HepG2 (cell line): ENCODE measurements at regions not wholly inside any gene's neighbourhood (a gene's known extent, or its start where the extent isn't known, plus 50 kb on each side); places are given as distances from the start of the nearest gene placed in this dataset.

Experiments
- ARNT2 ChIP-seq: sonication (generic); formaldehyde crosslinking; IDR thresholded peaks from 2 replicates; pipeline ENCODE4 v1.8.0; 2022; ENCODE audit warnings: mild to moderate bottlenecking, low read depth, missing genetic modification reagents, moderate library complexity
- BCL6 ChIP-seq: IDR thresholded peaks from 2 replicates; pipeline ENCODE4 v1.6.1; 2016; ENCODE audit warnings: missing genetic modification reagents, missing compliant biosample characterization
- CEBPB ChIP-seq: IDR thresholded peaks from 2 replicates; pipeline ENCODE4 v1.6.1; 2011; ENCODE audit warnings: low read depth, low read length, improper control_type of control experiment, borderline replicate concordance
- CEBPG ChIP-seq: IDR thresholded peaks from 2 replicates; pipeline ENCODE4 v1.6.1; 2016
- CENPX ChIP-seq: sonication (generic); formaldehyde crosslinking; IDR thresholded peaks from 2 replicates; pipeline ENCODE4 v1.9.0; 2021; ENCODE audit warnings: mild to moderate bottlenecking, missing genetic modification reagents, moderate library complexity
- HOXA7 ChIP-seq: sonication (generic); formaldehyde crosslinking; IDR thresholded peaks from 2 replicates; pipeline ENCODE4 v1.8.1; 2022; ENCODE audit warnings: mild to moderate bottlenecking, missing genetic modification reagents, moderate library complexity
- HOXA9 ChIP-seq: sonication (generic); formaldehyde crosslinking; IDR thresholded peaks from 2 replicates; pipeline ENCODE4 v1.8.1; 2022; ENCODE audit warnings: missing genetic modification reagents, mild to moderate bottlenecking, moderate library complexity, borderline replicate concordance
- SALL1 ChIP-seq: sonication (generic); formaldehyde crosslinking; IDR thresholded peaks from 2 replicates; pipeline ENCODE4 v1.8.0; 2022; ENCODE audit warnings: mild to moderate bottlenecking, missing genetic modification reagents
- SMARCC2 ChIP-seq: fragments of 450-650 bp; IDR thresholded peaks from 2 replicates; pipeline ENCODE4 v1.6.1; 2017; ENCODE audit warnings: antibody characterized with exemption, mild to moderate bottlenecking
- ZKSCAN5 ChIP-seq: sonication (generic); formaldehyde crosslinking; IDR thresholded peaks from 2 replicates; pipeline ENCODE4 v1.5.1; 2020; ENCODE audit warnings: mild to moderate bottlenecking, missing genetic modification reagents
- ZNF10 ChIP-seq: sonication (generic); formaldehyde crosslinking; IDR thresholded peaks from 2 replicates; pipeline ENCODE4 v1.4.0; 2020; ENCODE audit warnings: mild to moderate bottlenecking, low read depth, missing genetic modification reagents, borderline replicate concordance
- ZNF20 ChIP-seq: sonication (generic); formaldehyde crosslinking; IDR thresholded peaks from 2 replicates; pipeline ENCODE4 v1.4.0; 2020; ENCODE audit warnings: mild to moderate bottlenecking, moderate library complexity, missing genetic modification reagents
- ZNF563 ChIP-seq: sonication (generic); formaldehyde crosslinking; IDR thresholded peaks from 2 replicates; pipeline ENCODE4 v1.8.0; 2022; ENCODE audit warnings: mild to moderate bottlenecking, moderate library complexity, missing genetic modification reagents
- TF ChIP-seq, protein P1 (sequence below): sonication (generic); formaldehyde crosslinking; IDR thresholded peaks from 2 replicates; pipeline ENCODE4 v1.4.0; 2020; ENCODE audit warnings: mild to moderate bottlenecking, low read depth, missing genetic modification reagents
- TF ChIP-seq, protein P2 (sequence below), 2 experiments: IDR thresholded peaks; 2 replicates each; pipeline ENCODE4 v1.6.1; 2011 to 2012; ENCODE audit warnings: low read length in 2 of 2, borderline replicate concordance in 1 of 2, low read depth in 1 of 2, mild to moderate bottlenecking in 1 of 2, moderate library complexity in 1 of 2
- TF ChIP-seq, protein P3 (sequence below): sonication (generic); formaldehyde crosslinking; IDR thresholded peaks from 2 replicates; pipeline ENCODE4 v1.4.0; 2020; ENCODE audit warnings: missing genetic modification reagents
- TF ChIP-seq, protein P4 (sequence below): IDR thresholded peaks from 2 replicates; pipeline ENCODE4 v1.6.1; 2016; ENCODE audit warnings: low read depth, borderline replicate concordance

DNA sequence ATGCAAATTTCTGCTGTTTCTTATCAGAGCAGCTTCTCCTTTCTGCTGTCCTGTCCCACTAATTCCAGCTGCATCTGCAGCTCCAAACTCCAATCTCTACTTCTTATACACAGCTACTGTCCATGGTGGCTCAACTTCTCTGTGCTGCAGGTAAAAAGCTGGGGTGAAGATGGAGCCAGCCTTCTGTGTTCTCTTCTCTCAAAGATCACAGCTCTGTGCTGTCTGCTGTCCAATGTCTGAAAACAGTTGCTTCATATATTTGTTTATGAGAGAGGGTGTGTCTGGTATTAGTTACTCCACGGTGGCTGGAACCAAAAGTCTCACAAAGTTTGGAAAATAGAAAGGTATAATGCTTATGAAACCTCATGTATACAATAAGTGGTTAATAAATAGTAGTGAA, 445.8 kb upstream of the TBX3 start (continued):
- TF ChIP-seq, protein P1, sequence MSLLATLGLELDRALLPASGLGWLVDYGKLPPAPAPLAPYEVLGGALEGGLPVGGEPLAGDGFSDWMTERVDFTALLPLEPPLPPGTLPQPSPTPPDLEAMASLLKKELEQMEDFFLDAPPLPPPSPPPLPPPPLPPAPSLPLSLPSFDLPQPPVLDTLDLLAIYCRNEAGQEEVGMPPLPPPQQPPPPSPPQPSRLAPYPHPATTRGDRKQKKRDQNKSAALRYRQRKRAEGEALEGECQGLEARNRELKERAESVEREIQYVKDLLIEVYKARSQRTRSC = no peak
- TF ChIP-seq BCL6 (CRISPR knock-in tag) (no peak), ZNF10 (CRISPR knock-in tag) (no peak), SALL1 (CRISPR knock-in tag) (0 out of 2 replicates have a peak, but pooled peaks have one; percentile 20), ZNF563 (CRISPR knock-in tag) (no peak), CEBPG (CRISPR knock-in tag) (peak; percentile 50; the same call in 1 of the 2 replicates), HOXA7 (CRISPR knock-in tag) (no peak), CEBPB (peak; percentile 83), ZKSCAN5 (CRISPR knock-in tag) (no peak), ZNF20 (CRISPR knock-in tag) (no peak), CENPX (CRISPR knock-in tag) (no peak), ARNT2 (CRISPR knock-in tag) (no peak), HOXA9 (CRISPR knock-in tag) (no peak), SMARCC2 (no peak)
- TF ChIP-seq, protein P2, sequence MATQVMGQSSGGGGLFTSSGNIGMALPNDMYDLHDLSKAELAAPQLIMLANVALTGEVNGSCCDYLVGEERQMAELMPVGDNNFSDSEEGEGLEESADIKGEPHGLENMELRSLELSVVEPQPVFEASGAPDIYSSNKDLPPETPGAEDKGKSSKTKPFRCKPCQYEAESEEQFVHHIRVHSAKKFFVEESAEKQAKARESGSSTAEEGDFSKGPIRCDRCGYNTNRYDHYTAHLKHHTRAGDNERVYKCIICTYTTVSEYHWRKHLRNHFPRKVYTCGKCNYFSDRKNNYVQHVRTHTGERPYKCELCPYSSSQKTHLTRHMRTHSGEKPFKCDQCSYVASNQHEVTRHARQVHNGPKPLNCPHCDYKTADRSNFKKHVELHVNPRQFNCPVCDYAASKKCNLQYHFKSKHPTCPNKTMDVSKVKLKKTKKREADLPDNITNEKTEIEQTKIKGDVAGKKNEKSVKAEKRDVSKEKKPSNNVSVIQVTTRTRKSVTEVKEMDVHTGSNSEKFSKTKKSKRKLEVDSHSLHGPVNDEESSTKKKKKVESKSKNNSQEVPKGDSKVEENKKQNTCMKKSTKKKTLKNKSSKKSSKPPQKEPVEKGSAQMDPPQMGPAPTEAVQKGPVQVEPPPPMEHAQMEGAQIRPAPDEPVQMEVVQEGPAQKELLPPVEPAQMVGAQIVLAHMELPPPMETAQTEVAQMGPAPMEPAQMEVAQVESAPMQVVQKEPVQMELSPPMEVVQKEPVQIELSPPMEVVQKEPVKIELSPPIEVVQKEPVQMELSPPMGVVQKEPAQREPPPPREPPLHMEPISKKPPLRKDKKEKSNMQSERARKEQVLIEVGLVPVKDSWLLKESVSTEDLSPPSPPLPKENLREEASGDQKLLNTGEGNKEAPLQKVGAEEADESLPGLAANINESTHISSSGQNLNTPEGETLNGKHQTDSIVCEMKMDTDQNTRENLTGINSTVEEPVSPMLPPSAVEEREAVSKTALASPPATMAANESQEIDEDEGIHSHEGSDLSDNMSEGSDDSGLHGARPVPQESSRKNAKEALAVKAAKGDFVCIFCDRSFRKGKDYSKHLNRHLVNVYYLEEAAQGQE (IDR thresholded peaks at IDR 0.05; ENCODE audit: borderline replicate concordance in 1 of 2, low read depth in 1 of 2, low read length in 2 of 2) = peak in 1 of 2 experiments; percentile 89; a peak in 3 of 4 replicates
- TF ChIP-seq, protein P3, sequence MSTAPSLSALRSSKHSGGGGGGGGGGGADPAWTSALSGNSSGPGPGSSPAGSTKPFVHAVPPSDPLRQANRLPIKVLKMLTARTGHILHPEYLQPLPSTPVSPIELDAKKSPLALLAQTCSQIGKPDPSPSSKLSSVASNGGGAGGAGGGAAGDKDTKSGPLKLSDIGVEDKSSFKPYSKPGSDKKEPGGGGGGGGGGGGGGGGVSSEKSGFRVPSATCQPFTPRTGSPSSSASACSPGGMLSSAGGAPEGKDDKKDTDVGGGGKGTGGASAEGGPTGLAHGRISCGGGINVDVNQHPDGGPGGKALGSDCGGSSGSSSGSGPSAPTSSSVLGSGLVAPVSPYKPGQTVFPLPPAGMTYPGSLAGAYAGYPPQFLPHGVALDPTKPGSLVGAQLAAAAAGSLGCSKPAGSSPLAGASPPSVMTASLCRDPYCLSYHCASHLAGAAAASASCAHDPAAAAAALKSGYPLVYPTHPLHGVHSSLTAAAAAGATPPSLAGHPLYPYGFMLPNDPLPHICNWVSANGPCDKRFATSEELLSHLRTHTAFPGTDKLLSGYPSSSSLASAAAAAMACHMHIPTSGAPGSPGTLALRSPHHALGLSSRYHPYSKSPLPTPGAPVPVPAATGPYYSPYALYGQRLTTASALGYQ (CRISPR knock-in tag) = no peak
- TF ChIP-seq, protein P4, sequence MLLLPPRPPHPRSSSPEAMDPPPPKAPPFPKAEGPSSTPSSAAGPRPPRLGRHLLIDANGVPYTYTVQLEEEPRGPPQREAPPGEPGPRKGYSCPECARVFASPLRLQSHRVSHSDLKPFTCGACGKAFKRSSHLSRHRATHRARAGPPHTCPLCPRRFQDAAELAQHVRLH (CRISPR knock-in tag) = no peak
